ENCODE measurements at regions not wholly inside any gene's neighbourhood (a gene's known extent, or its start where the extent isn't known, plus 50 kb on each side); places are given as distances from the start of the nearest gene placed in this dataset.

DNA sequence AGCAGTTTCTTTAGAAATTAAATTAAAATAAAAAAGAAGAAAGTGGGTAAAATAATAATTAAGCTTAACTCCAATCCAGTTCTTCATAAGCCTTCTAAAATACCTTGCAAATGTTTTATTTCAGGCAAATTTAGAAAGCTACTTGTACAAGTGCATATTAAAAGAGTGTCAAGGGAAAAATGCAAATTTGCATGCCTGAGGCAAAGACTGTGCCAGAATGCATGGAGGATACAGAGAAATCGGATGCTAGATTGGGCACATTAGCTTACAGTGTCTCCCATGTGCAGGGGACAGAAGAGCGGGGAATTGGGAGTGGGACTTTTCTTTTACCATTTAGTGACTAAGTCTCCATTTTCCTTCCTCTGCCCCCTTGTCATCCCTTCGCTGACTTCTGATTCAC lies 173.0 kb upstream of the NWD2 start:
- H3K4me1 ChIP-seq (ENCODE audit: control insufficient read depth in 1 of 2, insufficient read depth in 2 of 2, low read length in 2 of 2), result no peaks in the 10 kb centered on the region
- H3K27me3 Mint-ChIP-seq (ENCODE audit: low read depth in 3 of 3), result no peaks in the 10 kb centered on the region
- peak overlapping the region in 1 of 7 donors; percentile 29 for H3K27ac Mint-ChIP-seq
- no peak overlapping the region for H3K27ac ChIP-seq (ENCODE audit: low read depth in 1 of 2, low read length in 2 of 2)
- H3K36me3 Mint-ChIP-seq, result no peaks in the 10 kb centered on the region
- no peaks in the 10 kb centered on the region for H3K9me3 ChIP-seq (replicated peaks in 1 of 2; ENCODE audit: control insufficient read depth in 1 of 2, insufficient read depth in 1 of 2, low read length in 2 of 2)
- H3K36me3 ChIP-seq (replicated peaks in 1 of 2; ENCODE audit: control insufficient read depth in 1 of 2, insufficient read depth in 2 of 2, low read length in 2 of 2), result no peaks in the 10 kb centered on the region
- no peak for DNase-seq
- H3K4me1 Mint-ChIP-seq, result no peaks in the 10 kb centered on the region
- no peaks in the 10 kb centered on the region for H4K20me1 ChIP-seq (ENCODE audit: insufficient read depth, low read length)
- H3K4me3 ChIP-seq (replicated peaks in 1 of 3; ENCODE audit: low read depth in 2 of 3, low read length in 3 of 3), result no peak overlapping the region
- WGBS (ENCODE audit: insufficient coverage), result 89% methylated on average over 1 of the region's 3 CpGs
- TF ChIP-seq CTCF (IDR thresholded peaks at IDR 0.05), result no peak
- intact Hi-C loops (cut with micrococcal nuclease), result no loop called here
- H3K9me3 Mint-ChIP-seq, result peaks cover 1 to 7% (median 3%) of the 10 kb centered on the region in 7 donors
- no peak overlapping the region for H3K9ac ChIP-seq (ENCODE audit: insufficient read depth, low read length, poor library complexity, severe bottlenecking)
- no peaks in the 10 kb centered on the region for H3K27me3 ChIP-seq (ENCODE audit: control insufficient read depth in 2 of 2, insufficient read depth in 2 of 2, low read length in 2 of 2)
- no peak overlapping the region for H3K4me2 ChIP-seq (replicated peaks; ENCODE audit: extremely low read depth, low read length, poor library complexity, severe bottlenecking)
- no peaks in the 10 kb centered on the region for H3K79me2 ChIP-seq (ENCODE audit: insufficient read depth, low read length)
- no peak overlapping the region for H2AFZ ChIP-seq (ENCODE audit: insufficient read depth, low read depth, low read length, poor library complexity, severe bottlenecking)
- no peak overlapping the region for H3K4me3 Mint-ChIP-seq

DNA sequence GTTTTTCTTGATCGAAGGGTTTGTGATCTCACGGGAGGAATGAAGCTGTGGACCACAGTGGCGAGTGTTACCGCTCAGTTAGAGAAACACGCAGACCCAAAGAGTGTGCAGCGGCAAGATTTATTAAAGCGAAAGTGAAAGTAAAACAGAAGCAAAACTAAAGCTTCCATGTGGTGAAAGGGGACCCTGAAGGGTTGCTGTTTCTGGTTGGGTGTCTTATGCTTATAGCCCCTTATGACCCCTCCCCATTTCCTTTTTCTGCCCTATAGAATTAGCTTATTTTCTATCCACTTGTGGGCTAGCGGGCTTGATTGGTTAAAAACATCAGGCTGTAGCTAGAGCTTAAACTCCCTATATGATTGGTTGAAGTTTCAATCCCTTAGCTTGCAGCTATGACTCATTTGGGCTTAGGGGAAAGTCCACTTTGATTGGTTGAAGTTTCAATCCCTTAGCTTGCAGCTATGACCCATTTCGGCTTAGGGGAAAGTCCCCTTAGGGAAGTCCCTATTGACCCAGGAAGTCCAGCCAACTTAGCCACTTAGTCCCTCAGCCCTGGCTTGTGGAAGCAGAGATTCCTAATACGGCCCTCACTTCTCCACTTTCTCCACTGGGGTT lies 171.2 kb upstream of the NWD2 start:
- Histone ChIP-seq H3K4me2 (replicated peaks; ENCODE audit: extremely low read depth, low read length, poor library complexity, severe bottlenecking) (no peak overlapping the region), H3K4me1 (ENCODE audit: control insufficient read depth in 1 of 2, insufficient read depth in 2 of 2, low read length in 2 of 2) (no peaks in the 10 kb centered on the region), H4K20me1 (ENCODE audit: insufficient read depth, low read length) (no peaks in the 10 kb centered on the region), H3K27me3 (ENCODE audit: control insufficient read depth in 2 of 2, insufficient read depth in 2 of 2, low read length in 2 of 2) (no peaks in the 10 kb centered on the region), H3K9ac (ENCODE audit: insufficient read depth, low read length, poor library complexity, severe bottlenecking) (no peak overlapping the region), H3K27ac (ENCODE audit: low read depth in 1 of 2, low read length in 2 of 2) (no peak overlapping the region), H3K36me3 (replicated peaks in 1 of 2; ENCODE audit: control insufficient read depth in 1 of 2, insufficient read depth in 2 of 2, low read length in 2 of 2) (no peaks in the 10 kb centered on the region), H3K79me2 (ENCODE audit: insufficient read depth, low read length) (no peaks in the 10 kb centered on the region), H3K4me3 (replicated peaks in 1 of 3; ENCODE audit: low read depth in 2 of 3, low read length in 3 of 3) (no peak overlapping the region), H3K9me3 (replicated peaks in 1 of 2; ENCODE audit: control insufficient read depth in 1 of 2, insufficient read depth in 1 of 2, low read length in 2 of 2) (no peaks in the 10 kb centered on the region), H2AFZ (ENCODE audit: insufficient read depth, low read depth, low read length, poor library complexity, severe bottlenecking) (no peak overlapping the region)
- Mint-ChIP-seq H3K9me3 (peaks cover 0 to 7% (median 3%) of the 10 kb centered on the region in 7 donors), H3K27me3 (ENCODE audit: low read depth in 3 of 3) (no peaks in the 10 kb centered on the region), H3K27ac (no peak overlapping the region), H3K4me3 (no peak overlapping the region), H3K4me1 (no peaks in the 10 kb centered on the region), H3K36me3 (no peaks in the 10 kb centered on the region)
- intact Hi-C loops (cut with micrococcal nuclease), result no loop called here
- 91% methylated on average over 5 of the region's 10 CpGs for WGBS (ENCODE audit: insufficient coverage)
- TF ChIP-seq CTCF (IDR thresholded peaks at IDR 0.05), result no peak
- DNase-seq, result peak in 1 of 3 donors; percentile 8
